NCI-H748 treated with DMSO at 0.1 percent for 48 hours (cell line): ENCODE measurements at regions not wholly inside any gene's neighbourhood (a gene's known extent, or its start where the extent isn't known, plus 50 kb on each side); places are given as distances from the start of the nearest gene placed in this dataset.
"Not testable (repeated sequence)": the region's sequence is repeated elsewhere in the genome, so short reads cannot be mapped to it uniquely, and the experiment has no call there.

Source experiments
- DNase-seq: peaks from one replicate; lab custom pipeline; 2025; lab: John Stamatoyannopoulos, UW

GRCh38 chr7:145104400-145104799 lies 268.5 kb upstream of the TPK1 start:
- DNase-seq, result no peak

- not testable (repeated sequence) for DNase-seq
Measured at GRCh38 chr7:145102199-145102598, 266.3 kb upstream of the TPK1 start.

GRCh38 chr7:145092766-145093165 lies 256.9 kb upstream of the TPK1 start:
- no peak for DNase-seq

GRCh38 chr7:145088111-145088745 lies 252.4 kb upstream of the TPK1 start:
- DNase-seq, result no peak

- peak; percentile 92 for DNase-seq
Measured at GRCh38 chr7:145082366-145083161, 246.7 kb upstream of the TPK1 start.

GRCh38 chr7:145065473-145065872 lies 229.6 kb upstream of the TPK1 start:
- DNase-seq, result no peak

- DNase-seq, result no peak
Measured at GRCh38 chr7:145064114-145064513, 228.3 kb upstream of the TPK1 start.

GRCh38 chr7:145053781-145054180 lies 217.9 kb upstream of the TPK1 start:
- DNase-seq, result no peak

- no peak for DNase-seq
Measured at GRCh38 chr7:145050415-145050814, 214.6 kb upstream of the TPK1 start.

- peak; percentile 49 for DNase-seq
Measured at GRCh38 chr7:145036604-145037405, 201.0 kb upstream of the TPK1 start.

- DNase-seq, result no peak
Measured at GRCh38 chr7:145031162-145031561, 195.3 kb upstream of the TPK1 start.

GRCh38 chr7:145030754-145031153 lies 194.9 kb upstream of the TPK1 start:
- no peak for DNase-seq

- DNase-seq, result no peak
Measured at GRCh38 chr7:145020454-145020853, 184.6 kb upstream of the TPK1 start.

- no peak for DNase-seq
Measured at GRCh38 chr7:145016068-145016467, 180.2 kb upstream of the TPK1 start.

GRCh38 chr7:145009876-145010275 lies 174.0 kb upstream of the TPK1 start:
- no peak for DNase-seq

GRCh38 chr7:145005601-145006000 lies 169.7 kb upstream of the TPK1 start:
- no peak for DNase-seq

- DNase-seq, result no peak
Measured at GRCh38 chr7:144997512-144997911, 161.7 kb upstream of the TPK1 start.

- no peak for DNase-seq
Measured at GRCh38 chr7:144995495-144995894, 159.6 kb upstream of the TPK1 start.

- DNase-seq, result peak; percentile 60
Measured at GRCh38 chr7:144991041-144991440, 155.2 kb upstream of the TPK1 start.

GRCh38 chr7:144987686-144988085 lies 151.8 kb upstream of the TPK1 start:
- DNase-seq, result no peak

- DNase-seq, result no peak
Measured at GRCh38 chr7:144982133-144982532, 146.3 kb upstream of the TPK1 start.

- no peak for DNase-seq
Measured at GRCh38 chr7:144975882-144976281, 140.0 kb upstream of the TPK1 start.

- DNase-seq, result no peak
Measured at GRCh38 chr7:144969787-144970186, 133.9 kb upstream of the TPK1 start.
